ENCODE measurements at regions not wholly inside any gene's neighbourhood (a gene's known extent, or its start where the extent isn't known, plus 50 kb on each side); places are given as distances from the start of the nearest gene placed in this dataset.
"Not testable (repeated sequence)": the region's sequence is repeated elsewhere in the genome, so short reads cannot be mapped to it uniquely, and the experiment has no call there.

- no peak for DNase-seq
These were observed 374.1 kb downstream of the CD109 start for GRCh38 chr6:74070091-74070490.

- DNase-seq: peak; percentile 57
These were observed 373.1 kb downstream of the CD109 start for GRCh38 chr6:74069089-74069581.

GRCh38 chr6:74066168-74066871 lies 370.3 kb downstream of the CD109 start:
- DNase-seq: no peak

- no peak for DNase-seq
These were observed 369.7 kb downstream of the CD109 start for GRCh38 chr6:74065705-74066104.

GRCh38 chr6:74063391-74063790 lies 367.4 kb downstream of the CD109 start:
- no peak for DNase-seq

GRCh38 chr6:74061201-74061600 lies 365.2 kb downstream of the CD109 start:
- DNase-seq: no peak

- no peak for DNase-seq
These were observed 364.4 kb downstream of the CD109 start for GRCh38 chr6:74060354-74060753.

- no peak for DNase-seq
These were observed 362.6 kb downstream of the CD109 start for GRCh38 chr6:74058606-74059005.

- no peak for DNase-seq
These were observed 361.3 kb downstream of the CD109 start for GRCh38 chr6:74057326-74057725.

- no peak for DNase-seq
These were observed 358.2 kb downstream of the CD109 start for GRCh38 chr6:74054190-74054589.

GRCh38 chr6:74050921-74051320 lies 354.9 kb downstream of the CD109 start:
- no peak for DNase-seq

- no peak for DNase-seq
These were observed 352.4 kb downstream of the CD109 start for GRCh38 chr6:74048387-74048786.

GRCh38 chr6:74044417-74045096 lies 348.6 kb downstream of the CD109 start:
- no peak for DNase-seq

GRCh38 chr6:74041420-74041819 lies 345.4 kb downstream of the CD109 start:
- no peak for DNase-seq

GRCh38 chr6:74018825-74019224 lies 322.8 kb downstream of the CD109 start:
- no peak for DNase-seq

- DNase-seq: no peak
These were observed 319.4 kb downstream of the CD109 start for GRCh38 chr6:74015427-74015826.

- no peak for DNase-seq
These were observed 304.9 kb downstream of the CD109 start for GRCh38 chr6:74000666-74001490.

- not testable (repeated sequence) for DNase-seq
These were observed 294.7 kb downstream of the CD109 start for GRCh38 chr6:73990609-73991238.

GRCh38 chr6:73989428-73989827 lies 293.4 kb downstream of the CD109 start:
- DNase-seq: no peak

GRCh38 chr6:73985891-73986290 lies 289.9 kb downstream of the CD109 start:
- DNase-seq: peak; percentile 7

GRCh38 chr6:73984571-73985210 lies 288.7 kb downstream of the CD109 start:
- DNase-seq: peak; percentile 41

GRCh38 chr6:73983367-73983766 lies 287.4 kb downstream of the CD109 start:
- DNase-seq: no peak

- no peak for DNase-seq
These were observed 284.1 kb downstream of the CD109 start for GRCh38 chr6:73980096-73980495.
